Fibroblast of skin of left biceps (primary cell): ENCODE measurements at regions not wholly inside any gene's neighbourhood (a gene's known extent, or its start where the extent isn't known, plus 50 kb on each side); places are given as distances from the start of the nearest gene placed in this dataset.

Experiments used
- DNase-seq, 2 experiments: peaks; one replicate each; pipeline ENCODE4 v3.0.0-alpha.2; 2013; ENCODE audit warnings: low read depth in 2 of 2

DNA sequence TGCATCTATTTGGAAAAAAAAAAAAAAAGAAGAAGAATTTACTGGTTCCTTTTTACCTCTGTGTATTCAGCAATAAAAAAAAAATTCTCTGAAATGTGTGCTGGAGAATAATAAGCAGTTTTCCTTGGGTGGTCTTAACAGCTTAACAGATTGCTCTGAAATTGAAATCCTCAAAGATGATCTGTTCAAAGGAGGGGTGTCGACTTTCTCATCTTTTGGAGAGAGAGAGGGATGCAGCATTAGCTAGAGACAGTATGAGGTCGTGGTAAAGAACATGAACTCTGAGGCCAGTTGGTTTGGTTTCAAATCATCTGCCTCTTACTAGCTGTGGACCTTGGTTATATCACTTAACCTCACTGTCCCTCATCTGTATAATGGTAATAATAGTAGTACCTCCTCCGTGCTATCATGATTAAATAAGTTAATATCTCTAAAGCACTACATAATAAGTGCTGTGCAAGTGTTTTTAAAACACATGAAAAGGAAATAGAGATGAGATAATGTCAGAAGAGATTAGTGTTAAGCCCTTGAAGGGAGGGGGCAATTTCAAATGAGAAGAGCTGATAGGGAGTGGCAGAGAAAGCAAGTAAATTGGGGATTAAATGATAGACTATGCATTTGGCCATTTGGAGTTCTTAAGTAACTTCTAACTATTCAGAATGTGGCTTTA, 109.9 kb upstream of the LIMCH1 start:
- DNase-seq = no peak

DNA sequence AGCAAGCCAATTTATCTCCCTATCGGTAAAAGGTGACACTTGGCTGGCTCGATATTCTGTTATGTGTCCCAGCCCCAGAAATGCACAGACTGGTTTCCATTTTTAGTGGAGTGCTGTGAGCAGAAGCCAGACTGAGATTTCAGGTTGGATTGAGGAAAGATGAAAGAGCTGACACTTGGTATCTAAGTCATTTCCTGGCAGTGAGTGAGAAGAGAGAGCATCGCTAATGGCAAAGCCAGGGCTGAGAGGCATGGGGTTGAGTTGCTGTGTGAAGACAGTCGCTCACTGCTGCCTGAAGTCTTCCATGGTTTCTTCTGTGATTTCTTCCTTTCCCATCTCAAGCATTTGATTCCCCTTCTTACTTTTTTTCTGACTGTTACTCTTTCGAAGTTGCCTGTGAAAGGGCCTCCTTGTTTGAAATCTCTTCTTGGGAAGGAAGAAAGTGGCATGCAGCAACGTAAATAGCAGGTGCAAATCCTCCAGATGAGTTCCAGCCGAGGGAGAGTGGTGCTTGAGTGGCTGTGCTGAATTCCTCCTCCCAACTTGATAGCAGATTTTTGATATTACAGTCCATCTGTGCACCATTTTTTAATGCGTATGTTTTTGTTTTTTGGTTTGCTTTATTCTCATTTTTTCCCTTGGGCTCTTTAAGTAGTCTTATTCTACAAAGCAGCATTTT, 109.2 kb upstream of the LIMCH1 start:
- DNase-seq = no peak

DNA sequence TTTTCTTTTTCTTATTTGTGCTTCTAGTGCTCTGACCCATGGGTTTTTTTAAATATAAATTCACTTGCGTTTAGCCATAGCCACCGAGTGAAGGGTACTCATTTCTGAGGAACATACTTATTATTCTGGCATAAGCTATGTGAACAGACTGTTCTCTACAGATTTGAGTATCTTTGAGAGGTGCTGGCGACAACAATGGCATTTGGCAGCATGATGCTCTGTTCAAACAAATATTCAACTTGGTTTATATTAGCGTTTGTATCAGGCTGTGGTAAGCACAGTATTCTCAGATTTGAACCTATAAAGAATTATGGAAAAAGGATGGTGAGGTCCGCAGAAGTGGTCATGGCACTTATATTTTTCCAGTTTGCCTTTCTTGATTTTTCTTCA, 108.7 kb upstream of the LIMCH1 start:
- DNase-seq = no peak

DNA sequence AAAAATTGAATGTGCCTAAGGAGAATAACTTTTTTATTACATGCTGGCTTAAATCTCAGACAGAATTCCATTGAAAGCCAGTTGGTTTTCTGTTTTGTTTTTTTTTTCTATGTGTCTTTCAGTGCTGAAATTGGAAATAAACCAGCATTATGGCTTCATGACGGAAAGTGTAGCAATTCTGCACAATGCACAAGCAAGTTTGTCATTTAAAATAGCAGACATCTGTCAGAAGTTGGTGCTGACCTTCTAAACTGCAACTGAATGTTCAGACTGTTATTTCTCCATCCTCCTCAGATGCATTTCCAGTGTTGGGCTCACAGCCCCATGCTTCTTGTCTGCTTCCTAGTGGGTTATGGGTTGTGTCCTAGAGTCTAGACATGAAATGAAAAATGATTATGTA, 107.2 kb upstream of the LIMCH1 start:
- DNase-seq = no peak

DNA sequence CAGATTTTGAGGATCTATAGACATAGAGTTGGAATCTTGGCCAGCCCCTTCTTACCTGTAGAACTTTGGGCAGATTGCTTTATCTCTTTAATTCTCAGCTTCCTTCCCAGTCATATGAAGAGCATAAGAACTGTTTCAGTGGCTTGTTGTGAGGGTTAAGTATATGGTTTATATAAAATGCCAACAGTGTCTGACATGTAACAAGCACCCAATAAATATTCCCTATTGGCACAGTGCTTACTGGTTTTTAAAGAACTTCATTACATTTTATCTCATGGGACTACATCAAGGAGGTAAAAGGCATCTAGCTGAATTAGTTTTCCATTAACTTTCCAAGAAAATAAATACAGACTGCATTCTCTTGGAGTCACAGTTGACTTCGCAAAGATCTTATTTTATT, 106.7 kb upstream of the LIMCH1 start:
- no peak for DNase-seq

DNA sequence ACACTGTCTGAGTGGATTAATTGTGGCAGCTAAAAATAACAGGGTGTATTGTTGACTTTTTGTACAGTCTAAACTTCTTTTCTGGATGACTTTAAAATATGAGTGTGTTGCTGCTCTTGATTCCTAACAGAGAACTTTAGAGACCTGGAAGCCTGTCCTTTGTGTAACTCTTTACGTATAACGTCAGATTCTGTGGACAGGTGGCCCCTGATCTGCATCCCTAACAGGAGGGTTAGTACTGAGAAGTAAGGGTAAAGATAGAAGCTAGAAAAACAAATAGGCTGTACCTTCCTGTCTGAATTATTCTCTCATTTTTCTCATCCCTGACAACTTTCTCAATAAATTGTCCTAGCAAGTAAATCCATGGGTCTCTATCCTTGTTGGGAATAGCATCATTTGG, 105.7 kb upstream of the LIMCH1 start:
- DNase-seq = no peak

DNA sequence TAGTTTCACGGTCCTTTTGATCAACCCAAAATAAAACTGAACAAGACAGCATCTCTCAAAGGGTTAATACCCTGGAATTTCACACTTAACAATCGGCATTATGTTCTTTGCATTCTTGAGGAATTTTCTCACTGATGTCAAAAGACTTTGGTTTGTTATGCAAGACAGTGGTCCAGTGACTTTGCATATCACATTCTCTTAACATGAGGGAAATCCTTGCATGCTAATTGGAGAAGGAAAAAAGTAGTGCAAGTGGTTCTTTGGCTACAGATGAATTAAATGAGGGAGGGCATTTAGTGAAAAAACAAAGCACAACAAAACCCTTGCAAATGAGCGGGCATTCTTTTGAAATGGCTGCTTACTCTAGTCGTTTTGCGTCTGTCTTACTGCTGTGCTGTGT, 105.1 kb upstream of the LIMCH1 start:
- DNase-seq = peak; percentile 73 to 74

DNA sequence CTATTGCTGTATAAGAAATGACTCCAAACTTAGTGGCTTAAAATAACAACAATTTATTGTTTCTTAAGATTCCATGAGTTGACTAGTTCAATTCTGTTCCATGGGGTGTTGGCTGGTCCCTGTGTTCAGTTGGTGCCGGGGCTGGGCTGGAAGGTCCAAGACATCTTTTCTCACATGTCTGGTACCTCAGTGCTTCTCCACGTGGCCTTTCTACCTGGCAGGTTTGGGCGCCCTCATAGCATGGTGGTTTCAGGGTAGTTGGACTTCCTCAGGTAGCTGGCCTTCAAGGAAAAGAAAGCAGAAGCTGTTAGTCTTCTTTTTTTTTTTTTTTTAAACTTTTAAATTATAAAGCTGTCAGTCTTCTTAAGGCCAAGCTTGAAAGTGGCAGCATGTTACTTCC, 104.6 kb upstream of the LIMCH1 start:
- DNase-seq = no peak

DNA sequence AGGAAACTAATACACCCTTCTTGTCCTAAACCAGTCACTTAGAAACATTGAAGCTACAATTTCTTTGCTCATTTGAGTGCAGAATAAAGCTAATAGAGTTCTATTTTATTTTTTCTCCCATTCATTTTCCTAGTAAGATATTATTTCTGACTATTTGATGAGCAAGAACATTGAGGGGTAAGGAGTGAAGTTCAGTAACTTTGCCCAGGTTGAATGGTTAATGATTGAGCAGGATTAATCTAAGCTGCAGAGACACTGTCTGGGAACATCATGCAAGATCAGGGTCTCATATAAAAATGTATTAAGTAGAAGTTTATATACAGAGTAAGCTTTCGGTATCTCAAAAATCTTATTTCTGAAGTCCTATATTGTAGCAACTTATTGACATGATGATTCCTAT, 102.4 kb upstream of the LIMCH1 start:
- DNase-seq = no peak

DNA sequence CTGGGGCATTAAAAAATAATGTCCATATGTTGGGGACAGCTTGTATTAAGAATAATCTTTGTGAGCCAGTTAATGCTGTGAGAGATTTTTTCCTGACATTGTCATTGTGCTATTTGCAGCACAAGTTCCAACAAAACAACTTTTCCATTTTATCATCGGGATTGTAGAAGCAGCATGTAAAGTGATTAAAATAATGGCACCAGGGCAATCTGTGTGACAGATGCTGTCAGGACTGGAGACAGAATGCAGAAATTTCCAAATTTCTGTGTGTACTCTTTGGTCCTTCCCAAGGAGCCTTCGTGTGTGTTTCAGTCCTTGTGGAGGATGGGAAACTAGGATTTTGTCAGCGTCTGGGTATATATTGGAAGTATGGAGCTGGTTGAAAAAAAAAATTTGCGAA, 101.5 kb upstream of the LIMCH1 start:
- DNase-seq = no peak

DNA sequence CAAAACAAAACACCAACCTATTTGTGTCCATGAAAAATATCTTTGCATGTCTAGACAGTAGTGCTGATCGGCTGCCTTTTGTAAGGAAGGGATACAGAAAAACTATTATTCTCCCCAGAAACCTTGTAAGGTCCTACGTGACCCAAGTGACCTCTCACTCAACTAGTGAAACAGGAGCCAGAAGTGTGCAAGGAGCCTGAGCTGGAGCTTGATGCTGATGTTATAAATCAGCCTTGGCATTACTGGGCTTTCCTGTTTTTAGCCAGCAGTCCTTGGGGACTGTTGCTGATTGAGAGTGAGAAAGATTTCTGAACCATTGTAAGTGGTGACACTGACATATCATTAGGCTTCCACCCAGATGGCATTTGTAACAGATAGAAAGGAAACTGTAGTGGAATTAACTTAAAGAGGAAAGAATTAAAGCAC, 100.8 kb upstream of the LIMCH1 start:
- DNase-seq = no peak

DNA sequence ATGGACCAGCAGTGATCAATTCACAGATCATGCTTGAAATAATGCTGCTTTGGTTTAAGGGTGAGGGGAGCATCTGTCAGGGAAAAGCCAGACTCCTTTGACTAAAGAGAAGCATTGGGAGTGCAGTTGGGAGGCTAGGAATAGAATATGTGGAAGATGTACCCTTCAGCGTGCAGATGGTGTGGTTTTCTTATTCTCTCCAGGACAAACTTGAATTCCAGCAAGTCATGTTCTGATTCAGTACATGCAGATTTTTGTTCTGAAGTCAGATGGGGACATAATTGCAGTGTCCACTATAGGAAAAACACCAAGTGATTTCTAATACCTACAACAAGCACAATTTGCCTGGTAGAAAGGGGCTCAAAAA, 99.0 kb upstream of the LIMCH1 start:
- DNase-seq = no peak

DNA sequence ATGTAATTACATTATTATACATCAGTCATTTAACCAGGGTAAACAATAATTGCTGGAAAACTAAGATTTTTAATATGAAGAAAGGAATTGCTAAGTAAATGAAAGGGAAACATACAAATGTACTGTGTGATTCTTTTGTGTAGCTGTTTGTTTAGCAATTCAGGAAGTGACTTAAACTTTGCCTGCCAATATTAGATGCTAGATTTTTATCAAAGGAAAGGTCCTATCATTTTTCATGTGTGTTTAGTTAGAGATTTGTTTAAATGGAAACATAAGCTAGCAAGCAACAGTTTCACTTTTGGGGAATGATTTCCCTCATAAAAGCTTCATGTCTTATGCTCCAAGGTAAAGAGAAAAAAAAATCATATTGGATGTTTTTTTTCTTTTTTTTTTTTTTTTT, 95.1 kb upstream of the LIMCH1 start:
- no peak for DNase-seq

DNA sequence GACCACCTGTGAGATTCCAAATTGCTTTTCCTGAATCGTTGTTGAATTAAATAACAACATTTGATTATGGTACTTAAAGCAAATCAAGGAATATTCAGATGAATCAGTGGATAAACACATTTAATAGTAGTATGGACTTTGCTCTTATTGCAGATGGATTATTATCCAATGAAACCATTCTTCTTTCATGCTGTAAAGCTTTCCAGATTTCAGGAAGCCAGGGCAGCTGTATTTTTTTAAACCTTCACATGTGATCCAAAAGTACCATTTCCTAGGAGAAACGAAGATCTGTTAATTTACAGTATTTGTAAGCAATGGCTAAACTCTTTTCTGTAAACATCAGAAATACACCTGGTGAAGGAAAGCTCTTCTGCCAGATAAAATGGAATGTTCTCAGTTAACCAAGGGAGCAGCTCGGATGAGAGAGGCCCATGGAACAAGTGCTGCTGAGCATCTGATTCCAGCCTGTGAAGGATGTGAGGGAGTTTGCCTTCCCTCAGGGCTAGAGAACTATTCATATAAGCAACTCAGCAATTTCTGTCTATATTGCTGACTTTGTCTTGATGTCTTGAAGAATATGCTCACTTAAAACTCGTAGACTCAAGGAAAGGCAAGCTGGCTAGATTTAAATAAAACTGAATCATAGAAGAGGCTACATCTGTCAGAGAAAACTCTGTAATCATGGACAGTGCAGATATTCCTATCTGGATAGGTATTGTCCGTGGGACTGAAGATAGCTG, 94.4 kb upstream of the LIMCH1 start:
- no peak for DNase-seq

DNA sequence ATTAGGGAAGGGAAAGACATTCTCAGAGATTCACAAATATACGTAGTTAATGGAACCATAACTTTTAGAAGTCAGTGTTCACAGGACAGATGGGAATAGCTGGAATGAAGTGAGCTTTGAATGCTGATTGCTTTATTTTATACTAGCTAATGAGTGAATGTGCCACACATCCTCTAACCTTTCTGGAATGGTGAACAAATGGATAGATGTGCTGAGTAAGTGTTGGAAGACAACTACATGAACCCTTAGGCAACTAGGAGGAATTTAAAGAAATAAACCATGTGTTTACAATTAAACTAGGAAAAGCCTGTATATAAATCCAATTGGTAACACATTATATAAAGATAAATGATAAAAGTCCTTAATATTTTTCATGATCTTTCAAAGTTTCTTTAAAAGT, 91.6 kb upstream of the LIMCH1 start:
- no peak for DNase-seq

DNA sequence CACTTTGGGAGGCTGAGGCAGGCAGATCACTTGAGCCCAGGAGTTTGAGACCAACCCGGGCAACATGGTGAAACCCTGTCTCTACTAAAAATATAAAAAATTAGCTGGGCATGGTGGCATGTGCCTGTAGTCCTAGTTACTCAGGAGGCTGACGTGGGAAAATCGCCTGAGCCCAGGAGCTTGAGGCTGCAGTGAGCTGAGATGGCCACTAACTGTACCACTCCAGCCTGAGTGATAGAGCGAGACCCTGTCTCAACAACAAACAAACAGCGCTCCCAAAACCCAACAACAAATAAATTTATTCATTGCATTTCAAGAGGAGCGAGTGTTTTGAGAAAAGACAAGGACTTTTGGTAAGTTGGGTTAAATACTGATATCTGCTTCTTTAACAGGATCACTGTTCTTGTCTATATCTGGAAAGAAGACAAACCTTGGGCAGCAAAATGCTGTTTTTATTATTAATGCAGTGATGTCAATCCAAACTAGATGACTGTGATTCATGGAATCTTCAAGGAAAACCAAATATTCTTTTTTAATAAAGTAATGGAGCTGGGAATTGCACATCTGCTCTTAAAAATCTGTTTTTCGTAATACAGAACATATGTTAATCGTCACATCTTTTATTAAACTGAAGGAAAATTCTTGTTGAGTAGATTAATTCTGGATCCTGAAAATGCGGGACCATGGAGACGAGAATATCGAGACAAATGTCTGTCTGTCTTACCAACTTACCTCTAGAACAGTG, 90.8 kb upstream of the LIMCH1 start:
- DNase-seq = no peak

DNA sequence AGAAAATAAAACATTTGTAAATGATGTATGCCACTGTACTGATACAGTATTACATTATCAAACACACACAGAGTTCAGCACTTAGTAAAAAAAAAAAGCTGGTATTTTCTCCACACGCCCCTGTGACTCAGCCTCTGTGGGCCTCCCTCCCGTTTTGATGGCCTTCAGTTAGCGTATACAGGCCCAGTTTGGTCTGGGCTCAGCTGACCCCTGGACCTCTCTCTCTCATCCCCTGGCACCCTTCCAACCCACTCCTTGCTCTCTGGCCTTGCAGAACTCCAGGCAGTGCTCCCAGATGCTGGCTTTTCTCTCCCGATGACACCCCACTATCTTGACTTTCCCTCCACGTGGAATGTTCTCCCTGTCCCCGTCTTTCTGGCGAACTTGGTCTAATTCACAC, 89.0 kb upstream of the LIMCH1 start:
- DNase-seq = no peak

DNA sequence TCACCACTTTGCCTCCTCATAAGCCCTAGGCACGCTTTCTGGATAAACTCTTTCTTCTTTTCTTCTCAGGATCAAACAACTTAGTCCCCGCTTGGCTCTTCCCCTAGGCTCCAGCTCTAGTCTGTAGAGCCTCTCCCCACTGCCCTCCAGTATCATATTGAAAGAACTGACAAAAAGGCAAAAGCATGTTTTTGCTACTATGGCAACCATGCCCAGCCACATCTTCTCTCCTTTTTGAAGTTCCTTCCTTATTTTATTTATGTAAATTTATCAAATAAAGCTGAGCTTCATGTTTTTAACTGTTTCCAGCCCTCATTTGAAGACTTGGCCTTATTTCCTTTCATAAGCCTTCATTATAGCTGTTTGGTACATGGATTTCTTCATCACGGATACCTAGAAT, 86.0 kb upstream of the LIMCH1 start:
- no peak for DNase-seq

DNA sequence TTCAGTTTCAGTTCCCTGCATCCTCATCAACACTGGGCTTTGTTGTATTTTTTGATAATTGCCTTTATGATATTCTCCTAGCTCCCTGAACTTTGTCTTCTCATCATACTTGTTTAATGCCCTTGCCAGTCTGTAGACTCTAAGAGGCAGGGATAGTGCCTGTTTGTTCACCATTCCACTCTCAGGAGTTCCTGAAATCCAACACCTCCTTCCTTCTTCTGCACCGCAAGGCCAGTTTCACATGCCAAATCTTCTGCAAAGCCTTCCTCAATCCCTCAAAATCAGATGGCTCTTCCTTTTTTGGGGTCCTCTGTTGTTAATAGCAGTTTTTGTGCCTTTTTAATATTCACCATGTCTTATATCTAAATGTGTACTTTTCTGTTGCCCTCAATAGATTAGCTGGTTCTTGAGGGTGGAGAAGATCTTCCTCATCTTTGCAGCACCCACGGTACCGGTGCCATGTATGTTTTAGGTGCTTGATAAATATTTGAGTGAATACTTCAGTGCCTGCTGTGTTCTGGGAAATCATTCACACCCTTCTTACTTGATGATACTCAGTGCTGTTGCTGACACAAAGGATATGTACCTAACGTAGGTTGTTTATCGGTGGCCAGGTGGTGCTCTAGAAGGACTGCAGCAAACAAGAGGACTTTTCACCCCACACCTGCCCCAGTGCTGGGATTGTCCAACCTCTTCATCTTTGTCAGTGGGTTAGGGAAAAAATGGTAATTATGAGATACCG, 85.3 kb upstream of the LIMCH1 start:
- DNase-seq = no peak

DNA sequence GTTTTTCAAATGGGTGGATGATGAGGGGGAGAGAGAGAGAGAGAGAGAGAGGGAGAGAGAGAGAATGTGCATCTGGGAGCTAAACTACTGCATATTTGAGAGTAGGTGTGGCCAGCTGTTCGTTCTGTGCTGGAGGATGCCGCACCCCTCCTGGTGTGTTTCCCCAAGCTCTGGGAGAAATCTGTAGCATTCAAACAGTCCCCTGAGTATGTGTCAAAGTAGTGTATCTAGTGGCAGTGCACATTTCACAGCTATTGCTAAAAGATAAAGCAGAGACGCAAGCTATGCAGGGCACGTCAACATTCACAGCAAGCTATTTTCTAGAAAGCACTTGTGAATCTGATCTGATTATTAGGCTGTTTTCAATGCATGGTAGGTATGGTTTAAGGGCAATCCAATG, 83.5 kb upstream of the LIMCH1 start:
- no peak for DNase-seq

DNA sequence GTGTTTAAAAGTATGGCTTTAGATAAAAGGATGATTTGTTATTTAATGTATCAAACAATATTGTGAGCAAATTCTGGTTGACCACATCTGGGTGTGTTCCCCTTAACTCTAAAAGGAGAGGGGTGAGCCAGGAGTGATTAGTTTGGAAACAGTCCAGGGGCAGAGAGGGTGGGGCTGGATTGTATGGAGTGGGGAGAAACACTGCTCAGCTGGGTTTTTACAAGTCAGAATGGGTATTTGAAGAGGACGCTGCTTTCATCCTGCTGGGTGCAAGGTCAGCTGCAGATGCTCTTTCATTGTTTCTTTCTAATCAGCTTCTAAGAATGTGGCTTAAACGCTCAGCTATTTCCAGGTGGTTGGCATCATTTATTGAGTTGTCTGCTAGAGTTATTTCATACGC, 82.8 kb upstream of the LIMCH1 start:
- DNase-seq = no peak

DNA sequence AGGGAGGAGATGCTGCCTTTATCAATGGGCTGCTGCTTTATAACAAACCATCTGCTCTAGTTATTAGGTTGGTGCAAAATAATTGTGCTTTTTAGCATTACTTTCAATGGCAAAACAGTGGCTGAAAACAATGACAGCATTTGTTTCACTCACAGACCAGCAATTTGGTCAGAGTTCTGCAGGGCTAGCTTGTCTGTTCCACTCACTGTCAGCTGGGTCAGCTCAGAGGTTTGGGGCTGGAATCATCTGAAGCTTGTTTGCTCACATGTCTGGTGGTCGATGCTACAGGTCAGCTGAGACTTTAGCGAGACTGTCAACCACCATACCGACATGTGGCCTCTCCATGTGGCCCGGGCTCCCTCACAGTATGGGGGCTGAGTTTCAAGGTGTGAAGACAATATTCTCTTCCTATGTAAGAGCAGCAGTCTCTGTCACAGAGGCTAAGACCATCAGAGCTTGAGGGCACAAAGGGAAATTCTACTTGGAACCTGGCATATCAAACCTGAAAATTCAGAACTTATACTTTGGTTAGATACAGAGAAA, 81.3 kb upstream of the LIMCH1 start:
- DNase-seq = no peak
